ENCODE measurements at regions not wholly inside any gene's neighbourhood (a gene's known extent, or its start where the extent isn't known, plus 50 kb on each side); places are given as distances from the start of the nearest gene placed in this dataset.
A peak's percentile ranks its signal among the peaks of the same experiment; 100 is the strongest.

DNA sequence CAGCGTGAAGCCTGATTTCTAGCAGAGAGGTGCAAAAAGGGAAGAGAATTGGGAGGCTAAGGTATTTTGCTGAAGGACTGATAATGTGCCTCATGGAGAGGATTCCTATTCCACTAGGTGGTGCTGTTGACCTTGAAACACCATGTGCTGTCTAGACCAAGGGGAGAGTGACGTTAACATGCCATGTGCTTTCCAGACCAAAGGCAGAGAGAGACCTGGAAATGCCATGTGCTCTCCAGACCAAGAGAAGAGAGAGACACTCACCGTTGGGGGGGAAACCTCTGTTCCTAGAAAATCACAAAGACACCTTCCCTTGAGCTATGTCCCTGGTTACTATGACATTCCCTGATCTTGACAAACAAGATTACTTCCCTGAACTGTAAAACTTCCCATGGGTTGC is 286.0 kb upstream of the TUSC1 start:
- Mint-ChIP-seq H3K4me3 (ENCODE audit: low read depth) (no peak overlapping the region), H3K36me3 (ENCODE audit: insufficient read depth) (peaks cover 2% of the 10 kb centered on the region), H3K4me1 (ENCODE audit: low read depth) (no peaks in the 10 kb centered on the region), H3K9me3 (ENCODE audit: low read depth) (peaks cover 18% of the 10 kb centered on the region), H3K27ac (no peak overlapping the region), H3K27me3 (no peaks in the 10 kb centered on the region)
- DNase-seq (ENCODE audit: low spot score, unreplicated experiment) = no peak
- TF ChIP-seq CTCF (IDR thresholded peaks at IDR 0.05; ENCODE audit: unreplicated experiment) = peak; percentile 67

DNA sequence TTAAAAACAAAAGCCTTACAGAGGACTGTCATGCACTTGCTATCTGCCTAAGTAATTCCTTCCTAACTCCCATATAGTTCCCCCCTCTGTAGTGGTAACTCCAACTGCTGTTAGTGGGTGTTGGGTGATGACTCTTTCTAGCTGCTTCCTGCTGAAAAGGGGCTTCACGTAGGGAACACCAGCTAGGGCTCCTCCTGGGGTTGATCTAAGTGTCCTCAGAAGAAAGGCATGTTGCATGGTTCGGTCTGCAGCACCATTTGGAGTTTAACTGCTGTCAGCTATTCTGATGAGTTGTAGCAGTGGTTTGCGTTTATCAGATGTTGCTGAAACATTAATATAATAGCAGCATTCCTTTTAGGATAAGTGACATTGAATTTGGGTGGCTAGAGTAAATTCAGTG is 281.9 kb upstream of the TUSC1 start:
- Mint-ChIP-seq H3K9me3 (ENCODE audit: low read depth) (peaks cover 13% of the 10 kb centered on the region), H3K27me3 (no peaks in the 10 kb centered on the region), H3K4me1 (ENCODE audit: low read depth) (no peaks in the 10 kb centered on the region), H3K4me3 (ENCODE audit: low read depth) (no peak overlapping the region), H3K27ac (no peak overlapping the region), H3K36me3 (ENCODE audit: insufficient read depth) (peaks cover 2% of the 10 kb centered on the region)
- TF ChIP-seq CTCF (IDR thresholded peaks at IDR 0.05; ENCODE audit: unreplicated experiment) = no peak
- DNase-seq (ENCODE audit: low spot score, unreplicated experiment) = no peak

DNA sequence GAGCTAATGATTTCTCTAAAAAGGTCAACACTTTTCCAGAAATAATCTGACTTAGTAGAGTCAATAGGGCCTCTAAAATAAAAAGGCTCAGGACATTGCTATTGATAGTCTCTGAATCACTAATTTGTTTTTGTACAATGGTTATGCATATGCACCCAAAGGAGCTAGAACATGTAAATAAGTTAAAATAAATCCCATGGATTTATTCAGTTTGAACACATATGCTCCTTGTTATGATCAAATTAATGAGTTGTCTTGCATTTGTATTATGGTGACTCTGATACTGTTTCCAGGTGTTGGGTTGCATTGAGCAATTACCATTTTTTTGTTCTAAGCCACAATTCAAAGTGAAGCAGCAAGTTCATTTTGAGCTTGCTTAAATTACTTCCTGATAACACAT is 276.0 kb upstream of the TUSC1 start:
- DNase-seq (ENCODE audit: low spot score, unreplicated experiment) = no peak
- no peaks in the 10 kb centered on the region for H3K9me3 Mint-ChIP-seq (ENCODE audit: low read depth)
- H3K27ac Mint-ChIP-seq = no peak overlapping the region

DNA sequence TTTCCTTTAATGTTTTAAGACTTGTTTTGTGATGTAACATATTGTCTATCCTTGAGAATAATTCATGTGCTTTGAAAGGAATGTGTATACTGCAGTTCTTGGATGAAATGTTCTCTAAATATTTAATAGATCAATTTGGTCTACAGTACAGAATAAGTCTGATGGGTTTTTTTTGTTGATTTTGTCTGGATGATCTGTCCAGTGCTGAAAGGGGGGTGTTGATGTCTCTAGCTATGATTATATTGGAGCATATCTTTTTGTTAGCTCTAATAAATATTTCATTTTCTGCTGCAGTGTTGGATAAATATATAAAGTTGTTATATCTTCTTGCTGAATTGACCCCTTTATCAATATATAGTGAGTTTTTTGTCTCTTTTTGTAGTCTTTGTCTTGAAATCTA is 269.9 kb upstream of the TUSC1 start:
- Mint-ChIP-seq H3K27ac (no peak overlapping the region), H3K4me3 (ENCODE audit: low read depth) (no peak overlapping the region), H3K27me3 (no peaks in the 10 kb centered on the region), H3K36me3 (ENCODE audit: insufficient read depth) (no peaks in the 10 kb centered on the region), H3K9me3 (ENCODE audit: low read depth) (peaks cover 21% of the 10 kb centered on the region), H3K4me1 (ENCODE audit: low read depth) (no peaks in the 10 kb centered on the region)
- DNase-seq (ENCODE audit: low spot score, unreplicated experiment) = no peak
- TF ChIP-seq CTCF (IDR thresholded peaks at IDR 0.05; ENCODE audit: unreplicated experiment) = no peak

More for the DNA sequence above, 276.0 kb upstream of the TUSC1 start:
- no peak for TF ChIP-seq CTCF (IDR thresholded peaks at IDR 0.05; ENCODE audit: unreplicated experiment)
- no peaks in the 10 kb centered on the region for H3K27me3 Mint-ChIP-seq
- H3K4me1 Mint-ChIP-seq (ENCODE audit: low read depth) = no peaks in the 10 kb centered on the region
- no peak overlapping the region for H3K4me3 Mint-ChIP-seq (ENCODE audit: low read depth)
- no peaks in the 10 kb centered on the region for H3K36me3 Mint-ChIP-seq (ENCODE audit: insufficient read depth)

GRCh38 chr9:25939126-25939525 is 260.9 kb upstream of the TUSC1 start:
- no peak for TF ChIP-seq CTCF (IDR thresholded peaks at IDR 0.05; ENCODE audit: unreplicated experiment)
- Mint-ChIP-seq H3K27me3 (no peaks in the 10 kb centered on the region), H3K36me3 (ENCODE audit: insufficient read depth) (no peaks in the 10 kb centered on the region), H3K4me1 (ENCODE audit: low read depth) (no peaks in the 10 kb centered on the region), H3K9me3 (ENCODE audit: low read depth) (peaks cover 4% of the 10 kb centered on the region), H3K4me3 (ENCODE audit: low read depth) (no peak overlapping the region), H3K27ac (no peak overlapping the region)
- no peak for DNase-seq (ENCODE audit: low spot score, unreplicated experiment)
